ENCODE measurements at regions not wholly inside any gene's neighbourhood (a gene's known extent, or its start where the extent isn't known, plus 50 kb on each side); places are given as distances from the start of the nearest gene placed in this dataset.

DNA sequence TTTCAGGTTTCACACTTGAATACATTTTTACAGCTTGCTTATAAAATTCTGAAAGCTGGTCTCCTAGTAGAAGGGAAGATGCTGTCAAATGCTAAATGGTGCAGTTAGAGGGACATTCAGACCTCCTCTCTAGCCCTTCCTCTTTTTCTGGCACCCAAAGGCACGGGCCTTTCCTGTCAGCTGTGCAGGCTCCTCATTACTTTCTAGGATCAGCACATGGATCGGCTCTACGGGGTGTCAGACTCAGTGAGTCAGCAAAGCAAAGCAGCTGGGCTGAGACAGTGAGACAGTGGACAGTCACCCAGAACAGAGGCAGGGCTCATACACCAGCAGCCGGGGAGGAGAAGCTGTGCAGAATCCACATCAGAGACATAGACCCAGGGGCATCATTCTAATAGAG is 80.0 kb upstream of the TNC start:
- TF ChIP-seq MXI1 (IDR thresholded peaks at IDR 0.05; ENCODE audit: low read depth, low read length) (no peak), JUND (IDR thresholded peaks at IDR 0.05) (peak; percentile 56; the same call in 1 of the 2 replicates), GABPA (IDR thresholded peaks at IDR 0.05; ENCODE audit: low read depth) (no peak), POLR2AphosphoS5 (IDR thresholded peaks at IDR 0.05; ENCODE audit: low read depth, low read length) (peak; percentile 21; the same call in 1 of the 2 replicates), RAD21 (IDR thresholded peaks at IDR 0.05; ENCODE audit: low read length) (no peak), USF2 (IDR thresholded peaks at IDR 0.05; ENCODE audit: borderline replicate concordance, low read depth, low read length) (no peak), SIN3A (IDR thresholded peaks at IDR 0.05; ENCODE audit: borderline replicate concordance, low read depth, low read length) (0 out of 2 replicates have a peak, but pooled peaks have one; percentile 43)
- TF ChIP-seq, protein P1, sequence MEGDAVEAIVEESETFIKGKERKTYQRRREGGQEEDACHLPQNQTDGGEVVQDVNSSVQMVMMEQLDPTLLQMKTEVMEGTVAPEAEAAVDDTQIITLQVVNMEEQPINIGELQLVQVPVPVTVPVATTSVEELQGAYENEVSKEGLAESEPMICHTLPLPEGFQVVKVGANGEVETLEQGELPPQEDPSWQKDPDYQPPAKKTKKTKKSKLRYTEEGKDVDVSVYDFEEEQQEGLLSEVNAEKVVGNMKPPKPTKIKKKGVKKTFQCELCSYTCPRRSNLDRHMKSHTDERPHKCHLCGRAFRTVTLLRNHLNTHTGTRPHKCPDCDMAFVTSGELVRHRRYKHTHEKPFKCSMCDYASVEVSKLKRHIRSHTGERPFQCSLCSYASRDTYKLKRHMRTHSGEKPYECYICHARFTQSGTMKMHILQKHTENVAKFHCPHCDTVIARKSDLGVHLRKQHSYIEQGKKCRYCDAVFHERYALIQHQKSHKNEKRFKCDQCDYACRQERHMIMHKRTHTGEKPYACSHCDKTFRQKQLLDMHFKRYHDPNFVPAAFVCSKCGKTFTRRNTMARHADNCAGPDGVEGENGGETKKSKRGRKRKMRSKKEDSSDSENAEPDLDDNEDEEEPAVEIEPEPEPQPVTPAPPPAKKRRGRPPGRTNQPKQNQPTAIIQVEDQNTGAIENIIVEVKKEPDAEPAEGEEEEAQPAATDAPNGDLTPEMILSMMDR (IDR thresholded peaks at IDR 0.05) = no peak
- TF ChIP-seq, protein P2, sequence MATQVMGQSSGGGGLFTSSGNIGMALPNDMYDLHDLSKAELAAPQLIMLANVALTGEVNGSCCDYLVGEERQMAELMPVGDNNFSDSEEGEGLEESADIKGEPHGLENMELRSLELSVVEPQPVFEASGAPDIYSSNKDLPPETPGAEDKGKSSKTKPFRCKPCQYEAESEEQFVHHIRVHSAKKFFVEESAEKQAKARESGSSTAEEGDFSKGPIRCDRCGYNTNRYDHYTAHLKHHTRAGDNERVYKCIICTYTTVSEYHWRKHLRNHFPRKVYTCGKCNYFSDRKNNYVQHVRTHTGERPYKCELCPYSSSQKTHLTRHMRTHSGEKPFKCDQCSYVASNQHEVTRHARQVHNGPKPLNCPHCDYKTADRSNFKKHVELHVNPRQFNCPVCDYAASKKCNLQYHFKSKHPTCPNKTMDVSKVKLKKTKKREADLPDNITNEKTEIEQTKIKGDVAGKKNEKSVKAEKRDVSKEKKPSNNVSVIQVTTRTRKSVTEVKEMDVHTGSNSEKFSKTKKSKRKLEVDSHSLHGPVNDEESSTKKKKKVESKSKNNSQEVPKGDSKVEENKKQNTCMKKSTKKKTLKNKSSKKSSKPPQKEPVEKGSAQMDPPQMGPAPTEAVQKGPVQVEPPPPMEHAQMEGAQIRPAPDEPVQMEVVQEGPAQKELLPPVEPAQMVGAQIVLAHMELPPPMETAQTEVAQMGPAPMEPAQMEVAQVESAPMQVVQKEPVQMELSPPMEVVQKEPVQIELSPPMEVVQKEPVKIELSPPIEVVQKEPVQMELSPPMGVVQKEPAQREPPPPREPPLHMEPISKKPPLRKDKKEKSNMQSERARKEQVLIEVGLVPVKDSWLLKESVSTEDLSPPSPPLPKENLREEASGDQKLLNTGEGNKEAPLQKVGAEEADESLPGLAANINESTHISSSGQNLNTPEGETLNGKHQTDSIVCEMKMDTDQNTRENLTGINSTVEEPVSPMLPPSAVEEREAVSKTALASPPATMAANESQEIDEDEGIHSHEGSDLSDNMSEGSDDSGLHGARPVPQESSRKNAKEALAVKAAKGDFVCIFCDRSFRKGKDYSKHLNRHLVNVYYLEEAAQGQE (IDR thresholded peaks at IDR 0.05; ENCODE audit: low read depth, low read length) = no peak

All from SK-N-SH (cell line).